ENCODE measurements at regions not wholly inside any gene's neighbourhood (a gene's known extent, or its start where the extent isn't known, plus 50 kb on each side); places are given as distances from the start of the nearest gene placed in this dataset.

GRCh38 chr4:129748991-129749390 is 653.0 kb downstream of the C4orf33 start:
- no peak for TF ChIP-seq CTCF (tag by site-specific recombination; IDR thresholded peaks at IDR 0.05)
- TF ChIP-seq ZNF510 (tag by site-specific recombination; IDR thresholded peaks at IDR 0.05; ENCODE audit: insufficient replicate concordance) = no peak
- TF ChIP-seq MZF1 (tag by site-specific recombination; IDR thresholded peaks at IDR 0.05; ENCODE audit: borderline replicate concordance) = no peak
- no peak for TF ChIP-seq REPIN1 (tag by site-specific recombination; IDR thresholded peaks at IDR 0.05; ENCODE audit: low read depth)

All from HEK293 (cell line).